ENCODE measurements at regions not wholly inside any gene's neighbourhood (a gene's known extent, or its start where the extent isn't known, plus 50 kb on each side); places are given as distances from the start of the nearest gene placed in this dataset.

- TF ChIP-seq CTCF (conservative IDR thresholded peaks at IDR 0.05), result no peak
- H3K4me1 Mint-ChIP-seq, result peaks cover 2% of the 10 kb centered on the region
- Histone ChIP-seq H3K36me3 (ENCODE audit: control insufficient read depth, insufficient read depth, low read length) (no peaks in the 10 kb centered on the region), H3K27me3 (ENCODE audit: control insufficient read depth, insufficient read depth, low read length, poor library complexity, severe bottlenecking) (peaks cover 10% of the 10 kb centered on the region), H3K27ac (ENCODE audit: low read depth, low read length) (no peak overlapping the region), H3K9me3 (ENCODE audit: control insufficient read depth, low read length) (no peaks in the 10 kb centered on the region), H3K4me1 (ENCODE audit: control insufficient read depth, insufficient read depth, low read length) (no peaks in the 10 kb centered on the region), H3K9ac (ENCODE audit: extremely low read depth, low read length, poor library complexity, severe bottlenecking) (no peak overlapping the region), H3K4me3 (ENCODE audit: low read length) (no peak overlapping the region)
- H3K36me3 Mint-ChIP-seq (ENCODE audit: low read depth), result no peaks in the 10 kb centered on the region
- 95 to 96% methylated on average over 7 to 11 of the region's 11 CpGs for WGBS, 2 experiments (ENCODE audit: insufficient coverage in 1 of 2, insufficient read length in 1 of 2)
- DNase-seq, result no peak
- peaks cover 7% of the 10 kb centered on the region for H3K27me3 Mint-ChIP-seq (ENCODE audit: insufficient read depth)
- H3K27ac Mint-ChIP-seq, result no peak overlapping the region
- no peaks in the 10 kb centered on the region for H3K9me3 Mint-ChIP-seq
- no peak overlapping the region for H3K4me3 Mint-ChIP-seq
These were observed 156.2 kb upstream of the CELF4 start for GRCh38 chr18:37721544-37722522.

- no peaks in the 10 kb centered on the region for H3K9me3 ChIP-seq (ENCODE audit: control insufficient read depth, low read length)
- no peak overlapping the region for H3K9ac ChIP-seq (ENCODE audit: extremely low read depth, low read length, poor library complexity, severe bottlenecking)
- Mint-ChIP-seq H3K36me3 (ENCODE audit: low read depth) (no peaks in the 10 kb centered on the region), H3K9me3 (no peaks in the 10 kb centered on the region), H3K4me3 (no peak overlapping the region), H3K27me3 (ENCODE audit: insufficient read depth) (peaks cover 7% of the 10 kb centered on the region), H3K27ac (no peak overlapping the region), H3K4me1 (peaks cover 6% of the 10 kb centered on the region)
- TF ChIP-seq CTCF (conservative IDR thresholded peaks at IDR 0.05), result no peak
- no peaks in the 10 kb centered on the region for H3K36me3 ChIP-seq (ENCODE audit: control insufficient read depth, insufficient read depth, low read length)
- no peak overlapping the region for H3K27ac ChIP-seq (ENCODE audit: low read depth, low read length)
- no peak for DNase-seq
- WGBS, 2 experiments (ENCODE audit: insufficient coverage in 1 of 2, insufficient read length in 1 of 2), result 89 to 100% methylated on average over 1 to 4 of the region's 4 CpGs
- H3K4me1 ChIP-seq (ENCODE audit: control insufficient read depth, insufficient read depth, low read length), result no peaks in the 10 kb centered on the region
- H3K4me3 ChIP-seq (ENCODE audit: low read length), result no peak overlapping the region
- H3K27me3 ChIP-seq (ENCODE audit: control insufficient read depth, insufficient read depth, low read length, poor library complexity, severe bottlenecking), result peaks cover 10% of the 10 kb centered on the region
These were observed 155.1 kb upstream of the CELF4 start for GRCh38 chr18:37720663-37721062.

- Mint-ChIP-seq H3K4me1 (peaks cover 15% of the 10 kb centered on the region), H3K36me3 (ENCODE audit: low read depth) (no peaks in the 10 kb centered on the region), H3K4me3 (no peak overlapping the region), H3K9me3 (no peaks in the 10 kb centered on the region), H3K27ac (no peak overlapping the region), H3K27me3 (ENCODE audit: insufficient read depth) (peaks cover 2% of the 10 kb centered on the region)
- Histone ChIP-seq H3K27me3 (ENCODE audit: control insufficient read depth, insufficient read depth, low read length, poor library complexity, severe bottlenecking) (peaks cover 7% of the 10 kb centered on the region), H3K9me3 (ENCODE audit: control insufficient read depth, low read length) (no peaks in the 10 kb centered on the region), H3K36me3 (ENCODE audit: control insufficient read depth, insufficient read depth, low read length) (no peaks in the 10 kb centered on the region), H3K4me1 (ENCODE audit: control insufficient read depth, insufficient read depth, low read length) (peaks cover 3% of the 10 kb centered on the region), H3K4me3 (ENCODE audit: low read length) (no peak overlapping the region), H3K9ac (ENCODE audit: extremely low read depth, low read length, poor library complexity, severe bottlenecking) (no peak overlapping the region), H3K27ac (ENCODE audit: low read depth, low read length) (no peak overlapping the region)
- DNase-seq, result no peak
- WGBS, 2 experiments (ENCODE audit: insufficient coverage in 1 of 2, insufficient read length in 1 of 2), result 94 to 100% methylated on average over 1 to 2 of the region's 2 CpGs
- no peak for TF ChIP-seq CTCF (conservative IDR thresholded peaks at IDR 0.05)
These were observed 152.1 kb upstream of the CELF4 start for GRCh38 chr18:37717656-37718055.

Measured in endodermal cell (in vitro differentiated cells).